C4-2B (cell line): ENCODE measurements at regions not wholly inside any gene's neighbourhood (a gene's known extent, or its start where the extent isn't known, plus 50 kb on each side); places are given as distances from the start of the nearest gene placed in this dataset.

Source experiments
- H3K27ac ChIP-seq: fragments of 450-650 bp; 2 replicates; pipeline ENCODE4 v1.5.1; 2017
- ZFX ChIP-seq: fragments of 450-650 bp; IDR thresholded peaks from 2 replicates; pipeline ENCODE4 v1.6.1; 2017
- TF ChIP-seq, protein P1 (sequence below): fragments of 450-650 bp; conservative IDR thresholded peaks from 2 replicates; pipeline ENCODE4 v1.5.1; 2017; ENCODE audit warnings: mild to moderate bottlenecking

DNA sequence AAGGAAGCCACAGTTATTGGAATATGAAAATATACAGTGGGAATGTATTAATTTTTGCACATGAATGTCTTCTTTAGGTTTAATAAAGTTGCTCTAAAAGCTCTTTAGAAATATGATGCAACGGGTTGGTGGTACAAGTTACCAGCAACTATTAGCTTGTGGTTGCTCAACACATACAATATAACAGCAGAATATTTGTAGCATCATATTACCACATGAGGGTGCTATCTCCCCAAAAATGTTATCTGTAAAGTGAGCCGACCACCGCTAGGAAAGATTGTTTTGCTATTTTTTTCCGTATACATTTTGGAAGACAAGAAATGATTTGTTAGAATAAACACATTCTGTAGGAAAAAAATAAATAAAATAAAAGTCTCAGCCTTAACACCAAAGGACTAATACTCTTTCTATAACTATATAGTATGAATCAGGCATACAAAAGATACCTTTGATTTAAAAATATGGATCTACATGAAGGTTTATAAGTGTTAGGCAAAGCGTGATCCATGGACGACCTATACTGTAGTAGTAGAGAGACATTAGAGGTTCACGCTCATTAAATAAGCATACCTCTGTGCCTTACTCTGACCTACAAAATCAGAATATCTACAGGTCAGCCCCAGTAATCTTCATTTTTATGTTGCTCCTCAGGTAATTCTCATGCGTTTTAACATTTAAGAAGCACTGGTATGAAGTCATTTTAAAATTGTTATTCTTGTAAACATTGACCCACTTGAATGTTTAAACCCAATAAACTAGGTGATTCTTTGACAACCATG is 1110.6 kb upstream of the ACVR2A start:
- no peak for TF ChIP-seq ZFX
- TF ChIP-seq, protein P1, sequence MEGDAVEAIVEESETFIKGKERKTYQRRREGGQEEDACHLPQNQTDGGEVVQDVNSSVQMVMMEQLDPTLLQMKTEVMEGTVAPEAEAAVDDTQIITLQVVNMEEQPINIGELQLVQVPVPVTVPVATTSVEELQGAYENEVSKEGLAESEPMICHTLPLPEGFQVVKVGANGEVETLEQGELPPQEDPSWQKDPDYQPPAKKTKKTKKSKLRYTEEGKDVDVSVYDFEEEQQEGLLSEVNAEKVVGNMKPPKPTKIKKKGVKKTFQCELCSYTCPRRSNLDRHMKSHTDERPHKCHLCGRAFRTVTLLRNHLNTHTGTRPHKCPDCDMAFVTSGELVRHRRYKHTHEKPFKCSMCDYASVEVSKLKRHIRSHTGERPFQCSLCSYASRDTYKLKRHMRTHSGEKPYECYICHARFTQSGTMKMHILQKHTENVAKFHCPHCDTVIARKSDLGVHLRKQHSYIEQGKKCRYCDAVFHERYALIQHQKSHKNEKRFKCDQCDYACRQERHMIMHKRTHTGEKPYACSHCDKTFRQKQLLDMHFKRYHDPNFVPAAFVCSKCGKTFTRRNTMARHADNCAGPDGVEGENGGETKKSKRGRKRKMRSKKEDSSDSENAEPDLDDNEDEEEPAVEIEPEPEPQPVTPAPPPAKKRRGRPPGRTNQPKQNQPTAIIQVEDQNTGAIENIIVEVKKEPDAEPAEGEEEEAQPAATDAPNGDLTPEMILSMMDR = peak; percentile 59
- no peak overlapping the region for H3K27ac ChIP-seq

DNA sequence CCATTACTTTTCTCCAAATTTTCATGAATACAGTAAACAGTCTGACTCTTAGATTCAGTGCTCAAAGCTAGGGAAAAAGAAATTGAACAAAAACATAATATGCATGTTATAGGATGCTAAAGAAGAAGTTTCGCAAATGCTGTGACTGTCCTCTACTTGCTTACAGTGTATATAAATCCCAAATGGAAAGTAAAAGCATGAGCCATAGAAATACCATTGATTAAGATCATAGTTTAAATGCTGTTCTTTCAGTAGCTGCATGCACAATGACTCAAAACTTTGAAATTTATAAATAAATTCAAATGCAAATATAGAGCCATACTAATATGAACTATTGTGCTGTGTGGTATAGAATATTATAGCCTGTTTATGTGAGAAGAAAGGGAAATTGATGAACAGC is 1113.9 kb upstream of the ACVR2A start:
- TF ChIP-seq ZFX = no peak
- TF ChIP-seq, protein P1 = no peak
- no peak overlapping the region for H3K27ac ChIP-seq

DNA sequence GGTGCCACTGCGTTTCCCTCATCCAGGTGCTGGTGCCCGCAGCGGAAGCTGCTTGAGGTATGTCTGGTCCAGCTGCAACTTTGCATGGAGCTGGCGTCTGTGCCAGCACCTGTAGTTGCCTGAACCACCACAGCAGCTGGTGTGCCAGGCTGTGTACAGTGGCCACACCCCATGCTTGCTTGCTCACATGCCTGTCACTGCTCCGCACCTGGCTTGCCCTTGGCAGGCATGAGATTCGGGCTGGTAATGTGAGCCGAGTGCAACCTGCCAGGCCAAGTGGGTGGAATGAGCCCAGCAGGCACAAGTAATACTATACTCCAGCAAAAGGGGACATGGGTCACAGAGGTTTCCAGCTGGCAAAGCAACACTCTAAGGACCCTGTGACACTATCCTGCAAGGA is 1123.3 kb upstream of the ACVR2A start:
- H3K27ac ChIP-seq = no peak overlapping the region
- TF ChIP-seq, protein P1 = no peak
- TF ChIP-seq ZFX = no peak

DNA sequence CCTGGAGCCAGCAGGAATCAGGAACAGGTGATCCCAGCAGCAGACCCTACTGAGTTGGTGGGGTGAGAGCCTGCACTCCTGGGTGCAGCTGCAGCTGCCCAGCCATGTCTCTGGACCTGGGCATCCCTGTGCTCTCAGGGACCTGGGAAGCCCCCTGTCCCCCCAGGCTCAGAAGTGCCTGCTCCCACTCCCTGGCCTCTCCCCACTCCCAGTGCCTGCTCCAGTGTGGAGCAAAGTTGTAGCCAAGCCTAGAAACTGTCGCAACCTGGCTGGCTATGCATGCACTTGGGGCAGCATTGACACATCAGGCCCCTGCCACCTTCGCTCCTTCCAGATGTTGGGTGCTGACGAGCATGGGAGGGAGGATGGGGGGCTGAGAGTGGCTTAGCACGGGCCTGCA is 1124.7 kb upstream of the ACVR2A start:
- no peak overlapping the region for H3K27ac ChIP-seq
- TF ChIP-seq, protein P1 = no peak
- TF ChIP-seq ZFX = no peak

DNA sequence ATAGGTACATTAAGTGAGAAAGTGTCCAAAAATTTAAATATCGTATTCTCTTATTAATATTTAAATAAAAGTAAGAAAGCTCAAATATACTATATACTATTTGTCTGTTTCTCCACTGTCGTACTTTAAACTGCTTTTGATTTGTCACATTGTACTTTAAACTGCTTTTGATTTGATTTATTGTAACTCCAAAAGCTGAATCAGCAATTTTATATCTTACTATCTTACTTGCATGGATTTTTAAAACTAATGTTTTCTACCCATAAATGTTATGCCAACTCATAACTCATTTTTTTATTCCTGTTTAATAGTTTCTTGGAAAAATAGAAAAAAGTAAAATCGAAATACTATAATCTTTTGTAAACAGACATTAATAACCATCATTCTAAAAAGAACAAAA is 1128.2 kb upstream of the ACVR2A start:
- TF ChIP-seq, protein P1 = no peak
- no peak for TF ChIP-seq ZFX
- H3K27ac ChIP-seq = no peak overlapping the region

DNA sequence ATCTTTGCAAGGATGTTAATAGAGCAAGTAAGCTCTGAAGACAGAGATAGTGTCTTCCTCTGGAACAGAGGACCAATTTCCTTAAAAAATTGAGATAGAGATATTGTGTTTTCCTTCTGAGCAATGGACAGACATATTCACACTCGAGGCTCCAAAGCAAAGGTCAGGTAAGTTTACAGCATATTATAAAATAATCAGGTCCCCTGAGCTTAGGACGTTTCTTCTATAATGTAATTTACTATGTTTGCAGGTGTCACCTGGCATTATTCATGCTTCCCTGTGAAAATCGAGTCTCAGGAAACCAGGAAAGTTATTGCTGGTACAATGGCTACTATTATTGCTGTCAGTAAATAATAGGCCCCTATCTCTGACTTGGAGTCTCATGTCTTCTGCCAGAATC is 1135.8 kb upstream of the ACVR2A start:
- H3K27ac ChIP-seq = no peak overlapping the region
- no peak for TF ChIP-seq ZFX
- TF ChIP-seq, protein P1 = no peak

DNA sequence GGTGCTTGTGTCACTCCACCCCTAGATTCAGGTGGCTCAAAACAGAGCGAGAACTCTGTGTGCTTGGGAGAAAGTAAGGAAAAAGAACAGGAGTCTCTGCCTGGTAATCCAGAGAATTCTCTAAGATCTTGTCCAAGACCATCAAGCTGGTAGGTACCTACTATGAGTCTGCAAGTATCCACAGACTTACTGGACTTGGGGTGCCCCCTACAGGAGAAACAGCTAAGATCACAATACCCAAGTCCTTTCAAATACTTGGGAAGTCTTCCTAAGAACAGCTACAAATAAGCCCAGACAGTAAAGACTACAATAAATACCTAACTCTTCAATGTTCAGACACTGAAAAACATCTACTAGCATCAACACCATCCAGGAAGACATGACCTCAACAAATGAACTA is 1143.6 kb upstream of the ACVR2A start:
- no peak overlapping the region for H3K27ac ChIP-seq
- TF ChIP-seq ZFX = no peak
- TF ChIP-seq, protein P1 = peak; percentile 24
